Panc1 (cell line): ENCODE measurements at regions not wholly inside any gene's neighbourhood (a gene's known extent, or its start where the extent isn't known, plus 50 kb on each side); places are given as distances from the start of the nearest gene placed in this dataset.

ENCODE experiments used
- ATAC-seq: fragments of 200-7000 bp; cut with Tn5 transposase; 2 replicates; pipeline ENCODE4 v1.9.1; 2020; ENCODE audit warnings: mild to moderate bottlenecking, moderate library complexity
- BruUV-seq: library from RNA; stranded (reverse); fragments of 400-500 nt; replicated peaks from 2 replicates; lab custom pipeline; 2021; lab: Mats Ljungman, UMichigan
- CTCF ChIA-PET: fragments of 300-600 bp; sonication (Branson Sonifier 250); formaldehyde crosslinking; loops from one replicate; lab custom pipeline; 2022; ENCODE audit warnings: antibody characterized with exemption; lab: Charles Lee
- POLR2A ChIA-PET: fragments of 300-600 bp; sonication (Branson Sonifier 250); formaldehyde crosslinking; loops from one replicate; lab custom pipeline; 2022; ENCODE audit warnings: antibody characterized with exemption; lab: Charles Lee
- DNase-seq: peaks from one replicate; pipeline ENCODE4 v3.0.0-alpha.2; 2010; ENCODE audit warnings: low read depth, low spot score
- H3K27ac ChIP-seq: 2 replicates; pipeline ENCODE4 v1.5.1; 2011; ENCODE audit warnings: mild to moderate bottlenecking, low read length, inconsistent platforms
- H3K27me3 ChIP-seq: fragments of 200-500 bp; sonication (Bioruptor generic); 2 replicates; pipeline ENCODE4 v1.6.0; 2014; ENCODE audit warnings: low read length, inconsistent platforms; ENCODE audit not compliant: control insufficient read depth, insufficient read depth
- H3K36me3 ChIP-seq: fragments of 200-500 bp; sonication (Bioruptor generic); 2 replicates; pipeline ENCODE4 v1.5.1; 2014; ENCODE audit warnings: inconsistent platforms, mild to moderate bottlenecking, low read length, moderate library complexity; ENCODE audit not compliant: control insufficient read depth, insufficient read depth
- H3K4me1 ChIP-seq: 2 replicates; pipeline ENCODE4 v1.5.1; 2011; ENCODE audit warnings: inconsistent platforms, mild to moderate bottlenecking, low read length, moderate library complexity; ENCODE audit not compliant: control insufficient read depth, insufficient read depth
- H3K4me3 ChIP-seq, 2 experiments: 2 replicates each; pipeline ENCODE4 v1.5.1; 2011 to 2012; ENCODE audit warnings: low read depth in 2 of 2, low read length in 2 of 2, mild to moderate bottlenecking in 2 of 2, inconsistent platforms in 1 of 2, moderate library complexity in 1 of 2
- H3K9me3 ChIP-seq: fragments of 200-500 bp; sonication (Bioruptor generic); 2 replicates; pipeline ENCODE4 v1.5.1; 2014; ENCODE audit warnings: low read depth, mild to moderate bottlenecking, inconsistent platforms, low read length, moderate library complexity; ENCODE audit not compliant: control insufficient read depth, insufficient read depth
- CTCF ChIP-seq: fragments of 450-650 bp; IDR thresholded peaks from 2 replicates; pipeline ENCODE4 v1.5.1; 2017; ENCODE audit warnings: mild to moderate bottlenecking
- POLR2AphosphoS5 ChIP-seq: IDR thresholded peaks from 2 replicates; pipeline ENCODE4 v1.6.1; 2012; ENCODE audit warnings: mild to moderate bottlenecking, low read depth, low read length, moderate library complexity
- REST ChIP-seq, 2 experiments: IDR thresholded peaks; 2 replicates each; pipeline ENCODE4 v1.6.1; 2011 to 2012; ENCODE audit warnings: low read depth in 2 of 2, control low read depth in 1 of 2, low read length in 1 of 2, mild to moderate bottlenecking in 1 of 2, moderate library complexity in 1 of 2; ENCODE audit not compliant: insufficient read depth in 1 of 2
- SIN3A ChIP-seq: IDR thresholded peaks from 2 replicates; pipeline ENCODE4 v1.6.1; 2012; ENCODE audit warnings: low read depth, mild to moderate bottlenecking, low read length, moderate library complexity, borderline replicate concordance; ENCODE audit not compliant: insufficient read depth
- TCF7L2 ChIP-seq: IDR thresholded peaks from 2 replicates; pipeline ENCODE4 v1.6.1; 2011; ENCODE audit warnings: mild to moderate bottlenecking, low read depth, low read length, inconsistent platforms
- in situ Hi-C: cut with HindIII; loops from 2 replicates; pipeline ENCODE4 v1.10.0; 2016; ENCODE audit warnings: low sequenced_read_pairs, low pct_unique_long_range_greater_than_20kb
- intact Hi-C: fragments of 100-400 bp; cut with micrococcal nuclease; formaldehyde crosslinking; loops from one replicate; pipeline ENCODE4 v1.10.0; 2022; ENCODE audit not compliant: unreplicated experiment

GRCh38 chr13:65836066-65836465 lies 1394.1 kb downstream of the PCDH9 start:
- no peaks in the 10 kb centered on the region for H3K36me3 ChIP-seq
- no peak overlapping the region for H3K27ac ChIP-seq
- intact Hi-C loops = no loop called here
- no peak for ATAC-seq
- ChIA-PET POLR2A (no interaction called here), CTCF (no interaction called here)
- in situ Hi-C loops = no loop called here
- H3K4me3 ChIP-seq = no peak overlapping the region
- DNase-seq = no peak
- no peaks in the 10 kb centered on the region for H3K9me3 ChIP-seq
- H3K4me1 ChIP-seq = no peaks in the 10 kb centered on the region
- H3K27me3 ChIP-seq = no peaks in the 10 kb centered on the region
- no TSS peak for BruUV-seq
- no peak for TF ChIP-seq SIN3A
- no peak for TF ChIP-seq CTCF
- no peak for TF ChIP-seq TCF7L2
- TF ChIP-seq REST (IDR thresholded peaks at IDR 0.05; ENCODE audit: insufficient read depth in 1 of 2, low read depth in 2 of 2, low read length in 1 of 2) = no peak
- TF ChIP-seq POLR2AphosphoS5 = no peak

- Histone ChIP-seq H3K36me3 (no peaks in the 10 kb centered on the region), H3K9me3 (no peaks in the 10 kb centered on the region), H3K27me3 (no peaks in the 10 kb centered on the region), H3K27ac (no peak overlapping the region), H3K4me3 (no peak overlapping the region), H3K4me1 (no peaks in the 10 kb centered on the region)
- intact Hi-C loops = no loop called here
- DNase-seq = no peak
- no TSS peak for BruUV-seq
- in situ Hi-C loops = no loop called here
- TF ChIP-seq SIN3A = no peak
- no peak for TF ChIP-seq CTCF
- no peak for TF ChIP-seq REST (IDR thresholded peaks at IDR 0.05; ENCODE audit: insufficient read depth in 1 of 2, low read depth in 2 of 2, low read length in 1 of 2)
- no peak for TF ChIP-seq TCF7L2
- TF ChIP-seq POLR2AphosphoS5 = no peak
- ChIA-PET CTCF (no interaction called here), POLR2A (no interaction called here)
- no peak for ATAC-seq
These were observed 1395.2 kb downstream of the PCDH9 start for GRCh38 chr13:65834897-65835296.
